ENCODE measurements at regions not wholly inside any gene's neighbourhood (a gene's known extent, or its start where the extent isn't known, plus 50 kb on each side); places are given as distances from the start of the nearest gene placed in this dataset.

- TF ChIP-seq POLR2AphosphoS5 (IDR thresholded peaks at IDR 0.05) (no peak), CTCF (IDR thresholded peaks at IDR 0.05; ENCODE audit: poor library complexity, severe bottlenecking) (no peak)
These were observed 226.2 kb downstream of the ASXL3 start for GRCh38 chr18:33804258-33804657.

Measured in neural cell (in vitro differentiated cells).